ENCODE measurements at regions not wholly inside any gene's neighbourhood (a gene's known extent, or its start where the extent isn't known, plus 50 kb on each side); places are given as distances from the start of the nearest gene placed in this dataset.
"Not testable (repeated sequence)": the region's sequence is repeated elsewhere in the genome, so short reads cannot be mapped to it uniquely, and the experiment has no call there.

DNA sequence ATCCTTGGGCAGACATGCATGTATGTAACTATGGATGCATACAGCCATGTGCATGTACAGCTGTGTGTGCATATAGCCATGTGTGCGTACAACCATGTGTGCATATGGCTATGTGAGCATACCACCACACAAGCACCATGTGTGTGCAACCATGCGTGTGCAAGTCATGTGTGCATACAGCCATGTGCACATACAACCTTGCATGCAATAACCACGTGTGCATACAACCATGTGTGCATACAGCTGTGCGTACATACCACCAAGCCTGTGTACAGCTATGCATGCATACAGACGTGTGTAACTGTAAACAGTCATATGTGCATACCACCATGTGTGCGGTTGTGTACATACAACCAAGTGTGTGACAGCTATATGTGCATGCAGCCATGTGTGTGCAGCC, 186.4 kb downstream of the LAT start:
- TF ChIP-seq, protein P1, sequence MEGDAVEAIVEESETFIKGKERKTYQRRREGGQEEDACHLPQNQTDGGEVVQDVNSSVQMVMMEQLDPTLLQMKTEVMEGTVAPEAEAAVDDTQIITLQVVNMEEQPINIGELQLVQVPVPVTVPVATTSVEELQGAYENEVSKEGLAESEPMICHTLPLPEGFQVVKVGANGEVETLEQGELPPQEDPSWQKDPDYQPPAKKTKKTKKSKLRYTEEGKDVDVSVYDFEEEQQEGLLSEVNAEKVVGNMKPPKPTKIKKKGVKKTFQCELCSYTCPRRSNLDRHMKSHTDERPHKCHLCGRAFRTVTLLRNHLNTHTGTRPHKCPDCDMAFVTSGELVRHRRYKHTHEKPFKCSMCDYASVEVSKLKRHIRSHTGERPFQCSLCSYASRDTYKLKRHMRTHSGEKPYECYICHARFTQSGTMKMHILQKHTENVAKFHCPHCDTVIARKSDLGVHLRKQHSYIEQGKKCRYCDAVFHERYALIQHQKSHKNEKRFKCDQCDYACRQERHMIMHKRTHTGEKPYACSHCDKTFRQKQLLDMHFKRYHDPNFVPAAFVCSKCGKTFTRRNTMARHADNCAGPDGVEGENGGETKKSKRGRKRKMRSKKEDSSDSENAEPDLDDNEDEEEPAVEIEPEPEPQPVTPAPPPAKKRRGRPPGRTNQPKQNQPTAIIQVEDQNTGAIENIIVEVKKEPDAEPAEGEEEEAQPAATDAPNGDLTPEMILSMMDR (IDR thresholded peaks at IDR 0.05), result not testable (repeated sequence)
- TF ChIP-seq POLR2A (IDR thresholded peaks at IDR 0.05), result not testable (repeated sequence)

Data from testis (tissue), 2 donors.